Breast epithelium (tissue), 3 donors: ENCODE measurements at regions not wholly inside any gene's neighbourhood (a gene's known extent, or its start where the extent isn't known, plus 50 kb on each side); places are given as distances from the start of the nearest gene placed in this dataset.

Source experiments
- CTCF ChIP-seq, 3 donors: fragments of 450-650 bp; IDR thresholded peaks; one replicate each; pipeline ENCODE4 v1.5.1; 2016 to 2017; ENCODE audit warnings: antibody characterized with exemption in 3 of 3, mild to moderate bottlenecking in 3 of 3, moderate library complexity in 3 of 3
- POLR2A ChIP-seq: fragments of 450-650 bp; IDR thresholded peaks from one replicate; pipeline ENCODE4 v1.6.1; 2016; ENCODE audit warnings: antibody characterized with exemption, mild to moderate bottlenecking, moderate library complexity

GRCh38 chr9:32881948-32882347, 98.6 kb downstream of the TMEM215 start:
- TF ChIP-seq CTCF (IDR thresholded peaks at IDR 0.05): no peak
- TF ChIP-seq POLR2A: no peak
